M059J (cell line): ENCODE measurements at regions not wholly inside any gene's neighbourhood (a gene's known extent, or its start where the extent isn't known, plus 50 kb on each side); places are given as distances from the start of the nearest gene placed in this dataset.
"Not testable (repeated sequence)": the region's sequence is repeated elsewhere in the genome, so short reads cannot be mapped to it uniquely, and the experiment has no call there.

Source experiments
- DNase-seq: peaks from one replicate; pipeline ENCODE4 v3.0.0-alpha.2; 2012; ENCODE audit warnings: low read depth

- DNase-seq = no peak
Measured at GRCh38 chrX:896256-896655, 265.7 kb downstream of the SHOX start.

DNA sequence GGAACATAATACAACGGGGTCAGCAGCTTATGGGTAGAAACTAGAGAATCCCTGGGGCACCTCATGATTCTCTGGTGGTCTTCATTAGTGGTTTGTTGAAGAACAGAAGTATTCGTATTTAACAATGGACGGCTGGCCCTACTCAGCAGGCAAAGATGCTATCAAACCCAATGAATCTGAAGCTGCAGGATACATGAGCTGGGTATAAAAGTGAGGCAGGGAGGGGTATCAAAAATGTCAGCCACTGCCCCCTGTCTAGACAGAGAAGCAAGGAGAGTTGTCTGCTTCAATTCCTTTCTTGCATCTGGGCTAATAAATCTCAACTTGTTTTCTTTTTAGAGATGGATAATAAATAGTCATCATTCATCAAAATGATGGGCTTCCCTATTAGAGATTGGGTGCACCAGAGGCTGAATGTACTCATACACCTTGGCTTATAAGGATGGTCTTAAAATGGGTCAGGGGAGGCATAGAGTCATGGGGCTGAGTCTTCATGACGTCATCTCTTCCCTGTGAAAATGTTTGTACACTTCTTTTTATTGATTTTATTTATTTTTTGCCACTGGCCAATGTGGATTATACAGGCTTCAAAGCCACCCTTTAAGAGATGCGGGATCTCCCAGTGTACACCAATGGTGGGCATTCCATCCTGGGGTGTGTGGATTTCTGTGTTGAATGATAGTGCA lies 259.5 kb downstream of the SHOX start:
- no peak for DNase-seq

GRCh38 chrX:887724-888123 lies 257.1 kb downstream of the SHOX start:
- DNase-seq = not testable (repeated sequence)

DNA sequence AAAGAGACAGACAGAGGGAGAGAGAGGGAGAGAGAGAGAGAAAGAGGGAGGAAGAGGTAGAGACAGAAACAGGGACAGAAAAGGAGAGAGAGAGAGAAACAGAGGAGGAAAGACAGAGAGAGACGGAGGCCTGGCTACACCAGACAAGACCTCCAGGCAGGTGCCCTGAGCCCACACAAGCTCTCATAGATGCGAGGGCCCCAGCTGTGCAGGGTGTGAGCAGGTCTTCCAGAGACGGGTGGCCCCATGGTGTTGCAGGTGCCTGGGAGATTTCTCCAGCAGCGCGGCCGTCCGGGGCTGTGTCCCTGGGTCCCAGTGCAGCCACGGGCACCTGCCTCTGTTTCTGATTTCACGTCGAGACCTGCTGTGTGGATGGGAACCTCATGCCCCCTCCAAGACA lies 253.0 kb downstream of the SHOX start:
- DNase-seq = no peak

DNA sequence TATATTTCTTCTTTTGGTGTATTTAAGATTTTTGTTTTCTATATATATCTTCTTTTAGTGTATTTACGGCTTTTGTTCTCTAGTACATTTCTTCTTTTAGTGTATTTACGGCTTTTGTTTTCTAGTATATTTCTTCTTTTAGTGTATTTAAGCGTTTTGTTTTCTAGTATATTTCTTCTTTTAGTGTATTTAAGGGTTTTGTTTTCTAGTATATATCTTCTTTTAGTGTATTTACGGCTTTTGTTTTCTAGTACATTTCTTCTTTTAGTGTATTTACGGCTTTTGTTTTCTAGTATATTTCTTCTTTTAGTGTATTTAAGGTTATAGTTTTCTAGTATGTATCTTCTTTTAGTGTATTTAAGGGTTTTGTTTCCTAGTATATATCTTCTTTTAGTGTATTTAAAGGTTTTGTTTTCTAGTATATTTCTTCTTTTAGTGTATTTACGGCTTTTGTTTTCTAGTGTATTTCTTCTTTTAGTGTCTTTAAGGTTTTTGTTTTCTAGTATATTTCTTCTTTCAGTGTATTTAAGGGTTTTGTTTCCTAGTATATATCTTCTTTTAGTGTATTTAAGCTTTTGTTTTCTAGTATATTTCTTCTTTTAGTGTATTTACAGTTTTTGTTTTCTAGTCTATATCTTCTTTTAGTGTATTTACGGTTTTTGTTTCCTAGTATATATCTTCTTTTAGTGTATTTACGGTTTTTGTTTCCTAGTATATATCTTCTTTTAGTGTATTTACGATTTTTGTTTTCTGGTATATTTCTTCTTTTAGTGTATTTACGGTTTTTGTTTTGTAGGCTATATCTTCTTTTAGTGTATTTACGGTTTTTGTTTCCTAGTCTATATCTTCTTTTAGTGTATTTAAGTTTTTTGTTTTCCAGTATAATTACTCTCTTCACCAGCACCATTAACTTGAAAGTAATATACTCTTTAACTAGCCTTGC lies 249.4 kb downstream of the SHOX start:
- not testable (repeated sequence) for DNase-seq

GRCh38 chrX:874061-874460 lies 243.5 kb downstream of the SHOX start:
- DNase-seq = no peak

- no peak for DNase-seq
Measured at GRCh38 chrX:873016-873415, 242.4 kb downstream of the SHOX start.

- no peak for DNase-seq
Measured at GRCh38 chrX:872090-872489, 241.5 kb downstream of the SHOX start.

GRCh38 chrX:871626-872025 lies 241.0 kb downstream of the SHOX start:
- no peak for DNase-seq

DNA sequence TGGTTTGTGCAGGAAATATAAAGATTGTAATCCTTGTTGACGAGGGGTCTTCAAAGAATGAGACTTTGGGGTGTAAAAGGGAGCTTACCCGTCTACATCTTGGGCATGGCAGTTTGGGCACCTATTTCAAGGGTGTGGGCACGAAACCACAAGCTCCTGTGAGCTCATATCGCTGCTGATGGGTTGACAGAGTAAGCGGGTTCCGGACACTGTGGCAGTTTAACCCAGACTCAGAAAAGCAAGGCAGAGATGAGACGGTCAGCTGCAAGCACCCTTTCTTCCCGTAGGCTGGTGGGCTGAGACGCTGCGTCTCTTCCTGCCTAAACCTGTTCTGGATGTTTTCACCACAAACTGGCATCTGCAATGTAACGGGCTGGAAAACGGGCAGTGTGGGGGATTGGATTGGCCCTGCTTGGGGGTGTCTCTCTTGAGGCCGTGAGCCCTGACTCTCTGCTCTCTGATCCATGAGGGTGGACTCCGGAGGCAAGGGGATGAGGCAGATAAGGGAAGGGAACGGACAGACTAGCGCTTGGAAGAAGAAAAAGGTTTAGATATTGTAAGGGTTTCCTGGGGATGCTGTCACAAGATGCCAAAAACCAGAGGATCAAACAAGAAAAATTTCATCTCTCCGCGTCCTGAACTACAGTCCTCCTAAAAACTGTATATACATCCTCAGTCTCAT lies 237.5 kb downstream of the SHOX start:
- no peak for DNase-seq

GRCh38 chrX:867502-867901 lies 236.9 kb downstream of the SHOX start:
- DNase-seq = no peak

DNA sequence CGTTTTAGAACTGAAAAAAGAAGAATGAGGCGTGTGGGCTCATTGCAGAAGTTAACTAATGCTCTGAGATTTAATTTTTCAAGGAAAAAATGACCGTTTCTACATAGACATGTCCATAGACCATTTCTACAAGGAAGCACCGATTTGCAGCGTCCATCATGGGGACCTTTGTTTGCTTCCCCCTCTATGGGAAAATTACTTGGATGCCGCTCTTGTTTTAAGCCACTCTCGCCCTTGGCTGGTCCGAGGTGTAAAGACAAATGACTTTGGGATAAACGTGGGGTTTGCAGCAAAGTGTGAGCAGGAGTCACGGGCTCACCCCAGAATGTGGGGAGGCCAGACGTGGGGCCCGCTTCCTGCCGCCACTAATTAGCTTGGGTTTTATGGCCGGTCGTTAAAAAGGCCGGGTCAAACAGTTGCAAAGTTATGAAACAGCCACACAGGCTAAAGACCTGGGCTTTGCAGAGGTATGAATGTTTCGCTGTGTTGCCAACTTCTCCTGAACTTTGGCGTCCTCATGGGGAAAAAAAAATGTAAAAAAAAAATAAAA lies 235.9 kb downstream of the SHOX start:
- no peak for DNase-seq

GRCh38 chrX:865422-865821 lies 234.8 kb downstream of the SHOX start:
- DNase-seq = no peak

- DNase-seq = no peak
Measured at GRCh38 chrX:861921-862320, 231.3 kb downstream of the SHOX start.

DNA sequence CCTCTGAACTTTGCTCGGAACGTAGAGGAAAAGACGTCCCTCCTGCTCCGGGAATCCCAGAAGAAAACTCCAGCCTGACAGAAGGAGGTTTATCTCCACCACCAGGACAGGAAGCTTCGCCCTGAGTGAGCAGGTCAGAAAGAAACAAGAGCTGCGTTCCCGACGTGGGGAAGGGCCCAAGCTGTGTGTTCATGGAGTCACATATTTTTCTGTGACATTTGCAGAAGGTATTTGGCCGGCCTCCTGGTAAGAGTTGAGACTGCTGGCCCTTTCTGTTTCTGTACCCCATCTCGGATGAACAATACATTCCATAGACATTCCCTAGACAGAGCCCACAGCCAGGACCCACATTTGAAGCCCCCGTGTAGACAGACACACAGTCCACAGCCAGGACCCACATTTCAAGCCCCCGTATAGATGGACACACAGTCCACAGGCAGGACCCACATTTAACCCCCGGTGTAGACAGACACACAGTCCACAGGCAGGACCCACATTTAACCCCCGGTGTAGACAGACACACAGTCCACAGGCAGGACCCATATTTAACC lies 230.8 kb downstream of the SHOX start:
- DNase-seq = no peak

DNA sequence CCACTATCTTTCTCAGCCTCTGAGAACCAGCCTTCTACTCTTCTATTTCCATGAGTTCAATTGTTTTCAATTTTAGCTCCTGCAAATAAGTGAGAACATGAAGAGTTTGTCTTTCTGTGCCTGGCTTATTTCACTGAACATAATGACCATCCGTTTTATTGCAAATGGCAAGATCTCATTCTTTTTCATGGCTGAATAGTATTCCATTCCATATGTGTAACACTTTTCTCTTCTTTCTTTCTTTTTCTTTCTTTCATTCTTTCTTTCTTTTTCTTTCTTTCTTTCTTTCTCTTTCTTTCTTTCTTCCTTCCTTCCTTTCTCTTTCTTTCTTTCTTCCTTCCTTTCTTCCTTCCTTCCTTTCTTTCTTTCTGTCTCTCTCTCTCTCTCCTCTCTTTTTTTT lies 228.7 kb downstream of the SHOX start:
- DNase-seq = no peak

GRCh38 chrX:858542-859078 lies 228.0 kb downstream of the SHOX start:
- DNase-seq = no peak

DNA sequence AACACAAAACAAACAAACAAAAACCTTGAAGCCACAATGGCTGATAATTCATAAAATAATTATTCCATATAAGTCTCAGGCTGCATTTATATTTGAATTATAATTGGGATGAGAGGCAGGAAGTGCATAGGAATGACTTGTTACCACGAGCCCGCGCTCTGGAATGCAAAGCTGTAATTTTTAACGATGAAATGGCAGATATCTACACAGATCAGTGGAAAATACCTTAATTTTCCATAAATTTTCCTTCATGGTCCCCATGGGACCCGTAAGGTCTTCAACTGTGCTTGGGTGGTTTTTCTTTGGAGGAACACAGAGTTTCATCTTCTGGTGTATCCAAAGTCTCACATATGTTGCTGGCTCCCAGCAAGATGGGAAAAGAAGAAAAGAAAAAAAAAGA lies 226.8 kb downstream of the SHOX start:
- DNase-seq = no peak

- DNase-seq = no peak
Measured at GRCh38 chrX:856566-857290, 226.1 kb downstream of the SHOX start.

DNA sequence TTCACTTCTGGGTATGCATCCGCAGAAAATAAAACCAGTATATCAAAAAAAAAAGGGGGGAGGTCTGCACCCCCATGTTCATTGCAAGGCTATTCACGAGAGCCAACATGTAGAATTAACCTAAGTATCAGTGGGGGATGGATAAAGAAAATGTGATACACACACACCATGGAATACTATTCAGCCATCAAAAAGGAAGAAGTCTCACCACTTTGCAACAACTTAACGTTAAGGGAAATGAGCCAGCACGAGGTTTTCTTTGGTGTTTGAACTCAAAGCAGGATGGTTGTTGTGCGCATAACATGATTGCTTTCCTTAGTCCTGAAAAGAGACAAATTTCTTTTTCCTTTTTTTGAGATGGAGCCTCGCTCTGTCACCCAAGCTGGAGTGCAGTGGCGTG lies 222.7 kb downstream of the SHOX start:
- DNase-seq = no peak

DNA sequence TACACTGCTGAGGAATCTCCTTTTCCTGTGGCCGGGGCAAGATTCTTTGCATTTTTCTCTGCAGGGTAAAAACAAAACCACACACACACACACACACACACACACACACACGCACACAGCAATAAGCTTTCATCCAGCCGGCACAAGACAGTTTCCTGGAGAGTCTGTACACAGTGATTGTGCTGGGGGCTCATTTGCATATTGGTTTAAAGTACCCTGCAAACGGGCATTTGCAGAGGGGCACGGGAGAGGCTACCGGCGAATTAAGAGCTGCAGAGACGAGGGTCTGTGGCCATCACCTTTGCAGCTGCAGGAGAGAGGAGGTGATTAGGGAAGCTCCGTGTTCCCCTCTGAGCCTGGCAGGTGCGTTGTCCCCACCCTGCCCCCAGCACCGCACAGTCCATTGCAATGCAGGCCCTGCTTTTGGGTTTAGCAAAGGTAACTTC lies 219.9 kb downstream of the SHOX start:
- no peak for DNase-seq
